ENCODE measurements at regions not wholly inside any gene's neighbourhood (a gene's known extent, or its start where the extent isn't known, plus 50 kb on each side); places are given as distances from the start of the nearest gene placed in this dataset.

GRCh38 chr1:72804541-72804940 is 522.2 kb upstream of the NEGR1 start:
- Histone ChIP-seq H3K27ac (ENCODE audit: low read length) (no peak overlapping the region), H3K36me3 (ENCODE audit: insufficient read depth, low read length) (no peaks in the 10 kb centered on the region), H3K4me1 (ENCODE audit: insufficient read depth, low read length) (no peaks in the 10 kb centered on the region), H3K27me3 (ENCODE audit: insufficient read depth, low read length, poor library complexity) (no peaks in the 10 kb centered on the region), H3K9me3 (ENCODE audit: insufficient read depth, low read length, severe bottlenecking) (no peaks in the 10 kb centered on the region), H3K79me2 (ENCODE audit: insufficient read depth, low read length) (no peaks in the 10 kb centered on the region), H3K4me3 (ENCODE audit: low read depth in 1 of 2, low read length in 2 of 2) (no peak overlapping the region), H3K9ac (ENCODE audit: low read depth, low read length) (no peak overlapping the region), H3K4me2 (ENCODE audit: insufficient read depth, low read length) (no peak overlapping the region), H4K20me1 (ENCODE audit: insufficient read depth, low read length) (no peaks in the 10 kb centered on the region), H2AFZ (ENCODE audit: low read depth, low read length) (no peak overlapping the region)
- ATAC-seq (ENCODE audit: insufficient read depth, low read depth) (no peak), DNase-seq (no peak)
- TF ChIP-seq EZH2 (IDR thresholded peaks at IDR 0.05; ENCODE audit: borderline replicate concordance, low read depth, low read length, severe bottlenecking) (no peak), CTCF (IDR thresholded peaks at IDR 0.05; ENCODE audit: borderline replicate concordance, extremely low read depth, low read length, poor library complexity, severe bottlenecking) (no peak)

DNA sequence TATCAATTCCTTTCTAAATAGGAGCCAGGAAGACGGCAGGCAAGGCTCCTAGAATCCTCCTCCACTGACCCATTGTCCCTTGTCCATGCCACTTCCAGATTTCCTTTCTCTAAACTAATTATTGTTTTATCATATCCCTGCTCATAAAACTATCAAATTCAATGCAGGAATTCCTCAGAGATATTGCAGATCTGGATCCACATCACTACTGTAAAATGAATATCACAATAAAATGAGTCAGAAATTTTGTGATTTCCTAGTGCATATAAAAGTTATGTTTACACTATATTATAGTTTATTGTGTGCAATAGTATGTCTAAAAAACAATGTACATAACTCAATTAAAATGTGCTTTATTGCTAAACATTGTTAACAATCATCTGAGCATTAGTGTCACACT is 498.7 kb upstream of the NEGR1 start:
- Histone ChIP-seq H3K4me3 (ENCODE audit: low read depth in 1 of 2, low read length in 2 of 2) (no peak overlapping the region), H3K36me3 (ENCODE audit: insufficient read depth, low read length) (no peaks in the 10 kb centered on the region), H3K9me3 (ENCODE audit: insufficient read depth, low read length, severe bottlenecking) (no peaks in the 10 kb centered on the region), H4K20me1 (ENCODE audit: insufficient read depth, low read length) (no peaks in the 10 kb centered on the region), H3K4me1 (ENCODE audit: insufficient read depth, low read length) (no peaks in the 10 kb centered on the region), H3K79me2 (ENCODE audit: insufficient read depth, low read length) (no peaks in the 10 kb centered on the region), H3K4me2 (ENCODE audit: insufficient read depth, low read length) (no peak overlapping the region), H2AFZ (ENCODE audit: low read depth, low read length) (no peak overlapping the region), H3K27me3 (ENCODE audit: insufficient read depth, low read length, poor library complexity) (no peaks in the 10 kb centered on the region), H3K9ac (ENCODE audit: low read depth, low read length) (no peak overlapping the region), H3K27ac (ENCODE audit: low read length) (no peak overlapping the region)
- ATAC-seq (ENCODE audit: insufficient read depth, low read depth) (no peak), DNase-seq (no peak)
- TF ChIP-seq EZH2 (IDR thresholded peaks at IDR 0.05; ENCODE audit: borderline replicate concordance, low read depth, low read length, severe bottlenecking) = no peak
- no peak for TF ChIP-seq CTCF (IDR thresholded peaks at IDR 0.05; ENCODE audit: borderline replicate concordance, extremely low read depth, low read length, poor library complexity, severe bottlenecking)

GRCh38 chr1:72780212-72780611 is 497.9 kb upstream of the NEGR1 start:
- no peak overlapping the region for H2AFZ ChIP-seq (ENCODE audit: low read depth, low read length)
- DNase-seq = no peak
- H3K27ac ChIP-seq (ENCODE audit: low read length) = no peak overlapping the region
- no peaks in the 10 kb centered on the region for H3K36me3 ChIP-seq (ENCODE audit: insufficient read depth, low read length)
- no peak for TF ChIP-seq CTCF (IDR thresholded peaks at IDR 0.05; ENCODE audit: borderline replicate concordance, extremely low read depth, low read length, poor library complexity, severe bottlenecking)
- TF ChIP-seq EZH2 (IDR thresholded peaks at IDR 0.05; ENCODE audit: borderline replicate concordance, low read depth, low read length, severe bottlenecking) = no peak
- H3K9ac ChIP-seq (ENCODE audit: low read depth, low read length) = no peak overlapping the region
- no peaks in the 10 kb centered on the region for H3K27me3 ChIP-seq (ENCODE audit: insufficient read depth, low read length, poor library complexity)
- no peaks in the 10 kb centered on the region for H3K79me2 ChIP-seq (ENCODE audit: insufficient read depth, low read length)
- H3K4me3 ChIP-seq (ENCODE audit: low read depth in 1 of 2, low read length in 2 of 2) = no peak overlapping the region
- no peaks in the 10 kb centered on the region for H3K4me1 ChIP-seq (ENCODE audit: insufficient read depth, low read length)
- no peak for ATAC-seq (ENCODE audit: insufficient read depth, low read depth)
- H3K4me2 ChIP-seq (ENCODE audit: insufficient read depth, low read length) = no peak overlapping the region
- H3K9me3 ChIP-seq (ENCODE audit: insufficient read depth, low read length, severe bottlenecking) = no peaks in the 10 kb centered on the region
- H4K20me1 ChIP-seq (ENCODE audit: insufficient read depth, low read length) = no peaks in the 10 kb centered on the region

- Histone ChIP-seq H3K9ac (ENCODE audit: low read depth, low read length) (no peak overlapping the region), H2AFZ (ENCODE audit: low read depth, low read length) (no peak overlapping the region), H3K9me3 (ENCODE audit: insufficient read depth, low read length, severe bottlenecking) (no peaks in the 10 kb centered on the region), H3K4me2 (ENCODE audit: insufficient read depth, low read length) (no peak overlapping the region), H3K79me2 (ENCODE audit: insufficient read depth, low read length) (no peaks in the 10 kb centered on the region), H3K4me1 (ENCODE audit: insufficient read depth, low read length) (no peaks in the 10 kb centered on the region), H3K27me3 (ENCODE audit: insufficient read depth, low read length, poor library complexity) (no peaks in the 10 kb centered on the region), H3K4me3 (ENCODE audit: low read depth in 1 of 2, low read length in 2 of 2) (no peak overlapping the region), H3K36me3 (ENCODE audit: insufficient read depth, low read length) (no peaks in the 10 kb centered on the region), H4K20me1 (ENCODE audit: insufficient read depth, low read length) (no peaks in the 10 kb centered on the region), H3K27ac (ENCODE audit: low read length) (no peak overlapping the region)
- no peak for ATAC-seq (ENCODE audit: insufficient read depth, low read depth)
- no peak for DNase-seq
- TF ChIP-seq CTCF (IDR thresholded peaks at IDR 0.05; ENCODE audit: borderline replicate concordance, extremely low read depth, low read length, poor library complexity, severe bottlenecking) = no peak
- no peak for TF ChIP-seq EZH2 (IDR thresholded peaks at IDR 0.05; ENCODE audit: borderline replicate concordance, low read depth, low read length, severe bottlenecking)
These were observed 495.6 kb upstream of the NEGR1 start for GRCh38 chr1:72777918-72778317.
